ENCODE measurements at regions not wholly inside any gene's neighbourhood (a gene's known extent, or its start where the extent isn't known, plus 50 kb on each side); places are given as distances from the start of the nearest gene placed in this dataset.

- Histone ChIP-seq H3K4me2 (ENCODE audit: low read length) (no peak overlapping the region), H4K20me1 (ENCODE audit: insufficient read depth) (no peaks in the 10 kb centered on the region), H3K4me1 (ENCODE audit: control insufficient read depth in 1 of 2, insufficient read depth in 2 of 2, low read length in 2 of 2) (no peaks in the 10 kb centered on the region), H3K79me2 (ENCODE audit: insufficient read depth, low read length) (no peaks in the 10 kb centered on the region), H3K9me2 (ENCODE audit: insufficient read depth) (no peaks in the 10 kb centered on the region), H3K36me3 (ENCODE audit: control insufficient read depth in 1 of 2, insufficient read depth in 2 of 2, low read length in 2 of 2) (no peaks in the 10 kb centered on the region), H3K27me3 (ENCODE audit: insufficient read depth, low read length) (no peaks in the 10 kb centered on the region), H3K9me3 (ENCODE audit: control insufficient read depth in 1 of 2, insufficient read depth in 1 of 2, low read depth in 1 of 2, low read length in 2 of 2) (no peaks in the 10 kb centered on the region), H3K4me3 (replicated peaks in 1 of 2; ENCODE audit: low read depth in 1 of 2, low read length in 2 of 2) (no peak overlapping the region), H2AFZ (ENCODE audit: low read depth, low read length, poor library complexity, severe bottlenecking) (no peak overlapping the region), H3K27ac (ENCODE audit: low read depth, low read length) (no peak overlapping the region), H3K9ac (ENCODE audit: low read length) (no peak overlapping the region)
- no TSS peak for BruUV-seq (replicated peaks)
- ATAC-seq (no peak), DNase-seq (ENCODE audit: low read depth, low spot score) (no peak)
- RAD21 ChIA-PET (ENCODE audit: low non-redundant PET in 1 of 2, low total read pairs in 2 of 2, uncharacterized antibody in 2 of 2, unreplicated experiment in 2 of 2), result no interaction called here
- POLR2A ChIA-PET, result no interaction called here
- CTCF ChIA-PET, result no interaction called here
- intact Hi-C loops (cut with micrococcal nuclease), result no loop called here
- no peak for TF ChIP-seq JUND (IDR thresholded peaks at IDR 0.05)
- no peak for TF ChIP-seq POLR2AphosphoS5 (IDR thresholded peaks at IDR 0.05; ENCODE audit: low read depth, low read length)
- TF ChIP-seq EZH2 (IDR thresholded peaks at IDR 0.05), result no peak
- no peak for TF ChIP-seq REST (IDR thresholded peaks at IDR 0.05; ENCODE audit: low read depth)
- no peak for TF ChIP-seq CBX3 (IDR thresholded peaks at IDR 0.05; ENCODE audit: low read depth)
- TF ChIP-seq ZFX (IDR thresholded peaks at IDR 0.05), result no peak
- no peak for TF ChIP-seq POLR2A (IDR thresholded peaks at IDR 0.05; ENCODE audit: borderline replicate concordance, extremely low read depth, insufficient read depth, insufficient read length)
- no peak for TF ChIP-seq MAX (IDR thresholded peaks at IDR 0.05)
- no peak for TF ChIP-seq ATF3 (IDR thresholded peaks at IDR 0.05)
- TF ChIP-seq CEBPB (IDR thresholded peaks at IDR 0.05; ENCODE audit: low read depth), result no peak
- no peak for TF ChIP-seq ELF1 (IDR thresholded peaks at IDR 0.05; ENCODE audit: borderline replicate concordance, low read depth)
- TF ChIP-seq SP1 (IDR thresholded peaks at IDR 0.05; ENCODE audit: low read depth), result no peak
- TF ChIP-seq RAD21 (IDR thresholded peaks at IDR 0.05; ENCODE audit: low read depth), result no peak
- no peak for TF ChIP-seq ZNF274 (IDR thresholded peaks at IDR 0.05; ENCODE audit: low read depth, low read length)
- TF ChIP-seq SIN3A (IDR thresholded peaks at IDR 0.05; ENCODE audit: low read depth), result no peak
- no peak for TF ChIP-seq YY1 (IDR thresholded peaks at IDR 0.05; ENCODE audit: extremely low read depth, insufficient replicate concordance, low read depth, low read length)
- TF ChIP-seq EZH2phosphoT487 (IDR thresholded peaks at IDR 0.05; ENCODE audit: borderline replicate concordance), result no peak
- TF ChIP-seq ZBTB33 (IDR thresholded peaks at IDR 0.05; ENCODE audit: extremely low read depth, insufficient replicate concordance, low read length), result no peak
Measured at GRCh38 chr22:47401592-47401898, 639.1 kb downstream of the TBC1D22A start.
